Lung microvascular endothelial cell (primary cell): ENCODE measurements at regions not wholly inside any gene's neighbourhood (a gene's known extent, or its start where the extent isn't known, plus 50 kb on each side); places are given as distances from the start of the nearest gene placed in this dataset.
"Not testable (repeated sequence)": the region's sequence is repeated elsewhere in the genome, so short reads cannot be mapped to it uniquely, and the experiment has no call there.

Experiments used
- DNase-seq, 2 donors: peaks; one replicate each; pipeline versions ENCODE4 v3.0.0 to v3.0.0-alpha.2; 2010; ENCODE audit warnings: low read depth in 2 of 2

GRCh38 chr2:59882822-59883221 lies 670.6 kb downstream of the BCL11A start:
- DNase-seq = no peak

- no peak for DNase-seq
These were observed 671.2 kb downstream of the BCL11A start for GRCh38 chr2:59882279-59882678.

GRCh38 chr2:59881218-59881617 lies 672.2 kb downstream of the BCL11A start:
- no peak for DNase-seq

- DNase-seq = no peak
These were observed 673.7 kb downstream of the BCL11A start for GRCh38 chr2:59879700-59880131.

- no peak for DNase-seq
These were observed 677.6 kb downstream of the BCL11A start for GRCh38 chr2:59875836-59876235.

- no peak for DNase-seq
These were observed 678.3 kb downstream of the BCL11A start for GRCh38 chr2:59874971-59875755.

GRCh38 chr2:59874361-59874760 lies 679.1 kb downstream of the BCL11A start:
- DNase-seq = no peak

- no peak for DNase-seq
These were observed 681.6 kb downstream of the BCL11A start for GRCh38 chr2:59871830-59872229.

GRCh38 chr2:59868981-59869380 lies 684.5 kb downstream of the BCL11A start:
- DNase-seq = no peak

- DNase-seq = no peak
These were observed 687.0 kb downstream of the BCL11A start for GRCh38 chr2:59866436-59866835.

GRCh38 chr2:59858540-59858939 lies 694.9 kb downstream of the BCL11A start:
- DNase-seq = no peak

- no peak for DNase-seq
These were observed 696.3 kb downstream of the BCL11A start for GRCh38 chr2:59857109-59857508.

- no peak for DNase-seq
These were observed 697.1 kb downstream of the BCL11A start for GRCh38 chr2:59856391-59856790.

- DNase-seq = no peak
These were observed 700.4 kb downstream of the BCL11A start for GRCh38 chr2:59853032-59853431.

GRCh38 chr2:59851836-59852475 lies 701.5 kb downstream of the BCL11A start:
- no peak for DNase-seq

GRCh38 chr2:59850554-59850953 lies 702.9 kb downstream of the BCL11A start:
- DNase-seq = no peak

- DNase-seq = no peak
These were observed 719.5 kb downstream of the BCL11A start for GRCh38 chr2:59833941-59834340.

GRCh38 chr2:59830601-59831000 lies 722.9 kb downstream of the BCL11A start:
- no peak for DNase-seq

GRCh38 chr2:59827677-59828076 lies 725.8 kb downstream of the BCL11A start:
- DNase-seq = no peak

GRCh38 chr2:59826177-59826576 lies 727.3 kb downstream of the BCL11A start:
- no peak for DNase-seq

- DNase-seq = no peak
These were observed 729.1 kb downstream of the BCL11A start for GRCh38 chr2:59824314-59824713.

- no peak for DNase-seq
These were observed 737.4 kb downstream of the BCL11A start for GRCh38 chr2:59816075-59816474.

GRCh38 chr2:59810283-59810682 lies 743.2 kb downstream of the BCL11A start:
- not testable (repeated sequence) for DNase-seq
